NT2/D1 (cell line): ENCODE measurements at regions not wholly inside any gene's neighbourhood (a gene's known extent, or its start where the extent isn't known, plus 50 kb on each side); places are given as distances from the start of the nearest gene placed in this dataset.
A peak's percentile ranks its signal among the peaks of the same experiment; 100 is the strongest.

ENCODE experiments used
- DNase-seq: peaks from one replicate; pipeline ENCODE4 v3.0.0-alpha.2; 2011; ENCODE audit warnings: low read depth, low spot score
- H3K27me3 ChIP-seq: 2 replicates; pipeline ENCODE4 v1.6.0; 2011; ENCODE audit warnings: mild to moderate bottlenecking; ENCODE audit not compliant: insufficient read length, insufficient read depth
- H3K36me3 ChIP-seq: 2 replicates; pipeline ENCODE4 v1.6.1; 2011; ENCODE audit warnings: mild to moderate bottlenecking, low read length, mixed read lengths; ENCODE audit not compliant: insufficient read depth, insufficient read length
- H3K4me1 ChIP-seq: 2 replicates; pipeline ENCODE4 v1.5.1; 2011; ENCODE audit not compliant: insufficient read depth, insufficient read length
- H3K4me3 ChIP-seq: 2 replicates; pipeline ENCODE4 v1.5.1; 2011; ENCODE audit warnings: low read depth; ENCODE audit not compliant: insufficient read length
- H3K9ac ChIP-seq: 2 replicates; pipeline ENCODE4 v1.6.0; 2011; ENCODE audit warnings: low read depth; ENCODE audit not compliant: insufficient read length
- H3K9me3 ChIP-seq: 2 replicates; pipeline ENCODE4 v1.5.1; 2011; ENCODE audit warnings: mild to moderate bottlenecking, low read length; ENCODE audit not compliant: insufficient read depth
- SUZ12 ChIP-seq: IDR thresholded peaks from 2 replicates; pipeline ENCODE4 v1.6.1; 2011; ENCODE audit not compliant: insufficient read length, insufficient read depth; ENCODE audit errors: extremely low read depth
- YY1 ChIP-seq: IDR thresholded peaks from 2 replicates; pipeline ENCODE4 v1.6.1; 2011; ENCODE audit not compliant: insufficient read length, insufficient read depth
- ZNF274 ChIP-seq: IDR thresholded peaks from 2 replicates; pipeline ENCODE4 v1.6.1; 2011; ENCODE audit warnings: mild to moderate bottlenecking, low read depth, low read length

GRCh38 chr12:13654456-13654855 is 326.9 kb downstream of the GRIN2B start:
- no peaks in the 10 kb centered on the region for H3K27me3 ChIP-seq
- H3K9me3 ChIP-seq = no peaks in the 10 kb centered on the region
- no peak overlapping the region for H3K9ac ChIP-seq
- TF ChIP-seq YY1 (no peak), SUZ12 (no peak), ZNF274 (no peak)
- H3K4me1 ChIP-seq = no peaks in the 10 kb centered on the region
- no peak overlapping the region for H3K4me3 ChIP-seq
- DNase-seq = no peak
- no peaks in the 10 kb centered on the region for H3K36me3 ChIP-seq

GRCh38 chr12:13652105-13652504 is 329.3 kb downstream of the GRIN2B start:
- DNase-seq = no peak
- Histone ChIP-seq H3K36me3 (no peaks in the 10 kb centered on the region), H3K4me1 (no peaks in the 10 kb centered on the region), H3K27me3 (no peaks in the 10 kb centered on the region), H3K9ac (no peak overlapping the region), H3K4me3 (no peak overlapping the region), H3K9me3 (no peaks in the 10 kb centered on the region)
- TF ChIP-seq SUZ12 (no peak), ZNF274 (no peak), YY1 (no peak)

DNA sequence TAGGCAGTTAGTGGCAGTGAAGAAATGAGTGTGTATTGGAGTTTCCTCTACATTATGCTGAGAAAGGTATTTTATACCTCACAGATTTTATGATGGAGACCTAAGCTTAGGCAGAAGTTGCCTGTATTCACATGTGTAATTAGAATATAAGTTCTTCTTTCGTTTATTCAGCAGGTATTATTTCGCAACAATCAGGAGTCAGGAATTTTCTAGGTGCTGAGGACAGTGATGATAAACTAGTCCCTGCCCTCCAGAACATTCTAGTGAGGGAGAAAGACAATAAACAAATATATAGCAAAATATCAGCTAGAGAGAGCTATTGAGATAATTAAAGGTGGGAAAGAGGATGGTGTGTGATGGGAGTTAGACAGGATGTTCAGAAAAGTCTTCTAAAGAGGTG is 345.7 kb downstream of the GRIN2B start:
- Histone ChIP-seq H3K9me3 (no peaks in the 10 kb centered on the region), H3K9ac (no peak overlapping the region), H3K36me3 (no peaks in the 10 kb centered on the region), H3K4me1 (no peaks in the 10 kb centered on the region), H3K4me3 (no peak overlapping the region), H3K27me3 (no peaks in the 10 kb centered on the region)
- no peak for DNase-seq
- no peak for TF ChIP-seq YY1
- no peak for TF ChIP-seq SUZ12
- no peak for TF ChIP-seq ZNF274

- H3K4me1 ChIP-seq = no peaks in the 10 kb centered on the region
- no peaks in the 10 kb centered on the region for H3K36me3 ChIP-seq
- DNase-seq = no peak
- H3K27me3 ChIP-seq = no peaks in the 10 kb centered on the region
- TF ChIP-seq YY1 (no peak), ZNF274 (no peak), SUZ12 (no peak)
- H3K9ac ChIP-seq = no peak overlapping the region
- H3K4me3 ChIP-seq = no peak overlapping the region
- no peaks in the 10 kb centered on the region for H3K9me3 ChIP-seq
These were observed 349.5 kb downstream of the GRIN2B start for GRCh38 chr12:13631873-13632272.

DNA sequence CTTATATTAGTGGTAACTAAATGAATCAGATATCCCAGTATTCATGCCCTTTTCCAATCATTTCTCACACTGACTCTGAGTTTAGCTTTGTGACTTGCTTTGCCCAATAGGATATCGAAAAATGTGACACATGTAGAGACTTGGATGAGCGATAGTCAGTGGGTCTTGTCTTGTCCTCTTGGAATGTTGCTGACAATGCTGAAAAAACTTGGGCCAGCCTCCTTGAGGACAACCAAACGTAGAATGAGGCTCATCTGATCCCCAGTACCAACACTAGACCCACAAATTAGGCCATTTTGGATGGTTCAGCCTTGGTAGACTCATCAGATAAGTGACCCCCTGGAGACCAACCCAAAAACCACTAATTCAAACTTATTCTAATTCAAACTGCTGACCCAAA is 351.0 kb downstream of the GRIN2B start:
- TF ChIP-seq YY1 = no peak
- TF ChIP-seq ZNF274 = no peak
- no peak for TF ChIP-seq SUZ12
- no peaks in the 10 kb centered on the region for H3K36me3 ChIP-seq
- no peaks in the 10 kb centered on the region for H3K27me3 ChIP-seq
- no peak for DNase-seq
- H3K4me1 ChIP-seq = no peaks in the 10 kb centered on the region
- no peak overlapping the region for H3K4me3 ChIP-seq
- H3K9me3 ChIP-seq = no peaks in the 10 kb centered on the region
- H3K9ac ChIP-seq = no peak overlapping the region

GRCh38 chr12:13628067-13628466 is 353.3 kb downstream of the GRIN2B start:
- H3K36me3 ChIP-seq = no peaks in the 10 kb centered on the region
- no peaks in the 10 kb centered on the region for H3K4me1 ChIP-seq
- no peaks in the 10 kb centered on the region for H3K9me3 ChIP-seq
- DNase-seq = no peak
- TF ChIP-seq ZNF274 = no peak
- no peak overlapping the region for H3K4me3 ChIP-seq
- H3K27me3 ChIP-seq = no peaks in the 10 kb centered on the region
- H3K9ac ChIP-seq = no peak overlapping the region

- no peak overlapping the region for H3K4me3 ChIP-seq
- TF ChIP-seq ZNF274 = no peak
- no peaks in the 10 kb centered on the region for H3K27me3 ChIP-seq
- H3K9ac ChIP-seq = no peak overlapping the region
- peak; percentile 28 for DNase-seq
- no peaks in the 10 kb centered on the region for H3K4me1 ChIP-seq
- H3K36me3 ChIP-seq = no peaks in the 10 kb centered on the region
- no peaks in the 10 kb centered on the region for H3K9me3 ChIP-seq
These were observed 353.9 kb downstream of the GRIN2B start for GRCh38 chr12:13627536-13627935.

GRCh38 chr12:13613297-13613696 is 368.1 kb downstream of the GRIN2B start:
- Histone ChIP-seq H3K9ac (no peak overlapping the region), H3K9me3 (no peaks in the 10 kb centered on the region), H3K4me1 (no peaks in the 10 kb centered on the region), H3K4me3 (no peak overlapping the region), H3K36me3 (no peaks in the 10 kb centered on the region), H3K27me3 (no peaks in the 10 kb centered on the region)
- no peak for TF ChIP-seq ZNF274
- DNase-seq = no peak
